ENCODE measurements at regions not wholly inside any gene's neighbourhood (a gene's known extent, or its start where the extent isn't known, plus 50 kb on each side); places are given as distances from the start of the nearest gene placed in this dataset.

- TF ChIP-seq SIN3A (conservative IDR thresholded peaks at IDR 0.05 in 1 of 2, IDR thresholded peaks at IDR 0.05 in 1 of 2; ENCODE audit: low read depth in 1 of 2, low read length in 2 of 2), result no peak
- TF ChIP-seq CTCF (IDR thresholded peaks at IDR 0.05; ENCODE audit: control extremely low read depth in 1 of 3, insufficient read depth in 1 of 3, low read depth in 1 of 3, low read length in 3 of 3), result no peak
- TF ChIP-seq EP300 (IDR thresholded peaks at IDR 0.05; ENCODE audit: borderline replicate concordance in 1 of 2, low read depth in 2 of 2, low read length in 2 of 2), result no peak
- TF ChIP-seq POLR2A (IDR thresholded peaks at IDR 0.05; ENCODE audit: control extremely low read depth in 1 of 2, low read depth in 2 of 2, low read length in 2 of 2), result no peak
- TF ChIP-seq EZH2 (IDR thresholded peaks at IDR 0.05; ENCODE audit: low read depth, low read length, severe bottlenecking), result no peak
- TF ChIP-seq SRF (IDR thresholded peaks at IDR 0.05; ENCODE audit: low read depth, low read length), result no peak
- no peak for TF ChIP-seq ATF3 (IDR thresholded peaks at IDR 0.05; ENCODE audit: insufficient read depth, low read depth, low read length)
- TF ChIP-seq HDAC6 (IDR thresholded peaks at IDR 0.05; ENCODE audit: low read depth, low read length), result no peak
- no peak for TF ChIP-seq POLR2AphosphoS5 (IDR thresholded peaks at IDR 0.05; ENCODE audit: low read depth, low read length)
- TF ChIP-seq JUN (IDR thresholded peaks at IDR 0.05; ENCODE audit: low read depth, low read length), result no peak
- TF ChIP-seq CREB1 (IDR thresholded peaks at IDR 0.05), result no peak
- no peak for TF ChIP-seq YY1 (IDR thresholded peaks at IDR 0.05; ENCODE audit: low read depth, low read length)
- no peak for TF ChIP-seq RAD21 (IDR thresholded peaks at IDR 0.05 in 1 of 2, conservative IDR thresholded peaks at IDR 0.05 in 1 of 2; ENCODE audit: low read depth in 2 of 2, low read length in 2 of 2)
- no peak for TF ChIP-seq NRF1 (IDR thresholded peaks at IDR 0.05; ENCODE audit: low read depth, low read length)
Observed at GRCh38 chr1:10948463-10948775, 64.0 kb upstream of the TARDBP start.

Data from H1 (cell line).